ENCODE measurements at regions not wholly inside any gene's neighbourhood (a gene's known extent, or its start where the extent isn't known, plus 50 kb on each side); places are given as distances from the start of the nearest gene placed in this dataset.
A peak's percentile ranks its signal among the peaks of the same experiment; 100 is the strongest.
"Not testable (repeated sequence)": the region's sequence is repeated elsewhere in the genome, so short reads cannot be mapped to it uniquely, and the experiment has no call there.

DNA sequence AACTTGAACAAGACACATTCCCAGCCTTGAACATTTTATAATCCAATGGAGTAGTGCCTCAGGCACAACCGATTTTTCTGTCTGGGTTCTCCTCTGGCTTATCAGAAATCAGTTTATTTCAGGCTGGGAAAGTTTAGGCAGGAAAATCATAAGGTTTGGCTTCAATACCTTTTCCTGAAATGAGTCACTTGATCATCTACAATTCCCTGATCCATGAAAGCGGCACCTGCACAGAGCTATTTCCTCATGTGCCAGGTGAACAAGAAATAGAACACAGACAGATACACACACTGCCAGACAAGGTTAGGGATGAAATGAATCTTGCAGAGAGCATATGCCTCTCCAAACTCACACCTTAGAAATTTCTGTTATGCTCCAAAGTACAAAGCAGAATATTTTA is 106.7 kb upstream of the OR9G4 start:
- DNase-seq: no peak

DNA sequence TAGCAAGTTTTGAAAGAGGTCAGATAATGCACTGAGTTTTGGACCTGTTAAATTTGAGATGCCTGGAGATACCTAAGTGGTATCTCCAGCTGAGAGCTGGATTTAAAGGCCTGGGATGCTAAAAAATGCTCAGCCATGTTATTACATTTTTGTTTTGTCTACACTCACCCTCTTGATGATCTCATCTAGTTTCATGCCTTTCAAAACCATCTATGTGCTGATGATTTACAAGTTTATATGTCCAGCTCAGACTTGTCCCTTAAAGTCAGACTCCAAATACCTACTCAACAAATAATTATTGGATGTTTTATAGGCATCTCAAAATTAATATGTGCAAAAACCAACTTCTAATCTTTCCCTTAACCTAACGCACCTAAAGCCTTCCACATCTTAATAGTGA is 103.6 kb upstream of the OR9G4 start:
- no peak for DNase-seq

DNA sequence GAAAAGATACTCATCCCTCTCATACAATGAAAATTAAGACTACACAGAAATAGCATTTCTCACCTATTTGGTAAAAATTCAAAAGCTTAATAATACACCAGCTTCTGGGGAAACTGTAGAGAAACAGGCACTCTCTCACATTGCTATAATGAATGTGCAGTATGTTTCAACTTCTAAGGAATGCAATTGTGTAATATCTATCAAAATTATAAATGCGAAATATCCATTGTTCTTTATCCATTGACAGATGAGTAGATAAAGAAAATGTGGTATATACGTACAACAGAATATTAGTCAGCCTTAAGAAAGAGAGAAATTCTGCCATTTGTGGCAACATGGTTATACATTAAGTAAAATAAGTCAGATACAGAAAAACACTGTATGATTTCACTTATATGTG is 101.4 kb upstream of the OR9G4 start:
- no peak for DNase-seq

DNA sequence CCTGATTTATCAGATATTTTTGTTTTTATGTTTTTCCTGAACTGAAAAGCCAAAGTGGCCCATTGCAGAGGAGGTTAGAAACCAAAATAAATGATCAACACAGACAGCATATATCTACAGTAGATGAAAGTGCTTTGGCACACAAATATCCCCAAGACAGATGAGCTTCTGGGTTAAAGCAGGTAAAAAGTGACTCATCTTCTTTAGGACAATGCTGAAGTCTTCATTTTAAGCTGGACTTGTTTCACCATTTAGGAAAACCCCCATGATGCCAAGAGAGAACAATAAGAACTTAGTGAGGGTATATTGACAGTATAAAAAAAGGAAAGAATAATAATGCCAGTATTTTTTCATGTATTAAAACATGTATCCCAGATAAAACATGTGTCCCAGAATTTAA is 100.8 kb upstream of the OR9G4 start:
- no peak for DNase-seq

DNA sequence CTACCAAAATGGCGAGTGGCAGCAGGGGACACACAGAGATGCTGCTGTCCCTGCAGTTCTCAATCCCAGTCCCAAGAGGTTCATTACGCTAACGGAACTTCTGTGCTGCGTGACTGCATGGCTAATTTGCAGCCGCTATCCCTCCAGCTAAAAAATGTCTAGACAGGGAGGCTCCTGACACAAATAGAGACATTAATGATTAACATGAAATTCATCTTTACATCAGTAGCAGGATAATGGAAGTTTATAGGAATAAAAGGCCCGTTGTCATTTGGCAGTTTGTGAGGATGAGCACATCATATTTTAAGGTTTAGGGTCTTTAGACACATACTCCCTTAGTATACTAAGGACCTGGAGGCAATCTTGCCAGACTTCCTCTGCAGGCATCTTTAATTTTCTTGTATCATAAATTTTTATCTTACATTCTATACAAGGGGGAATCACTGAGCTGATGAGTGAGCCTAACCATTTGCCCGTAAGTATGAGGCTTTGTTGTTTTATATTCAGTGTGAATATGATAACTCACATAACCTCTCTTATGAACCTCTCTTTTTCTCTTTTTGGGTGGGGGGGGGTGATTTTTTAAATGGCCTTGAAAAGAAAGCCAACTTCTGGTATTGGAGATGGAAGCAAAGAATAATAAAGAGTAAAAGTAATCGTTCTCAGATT is 99.8 kb upstream of the OR9G4 start:
- no peak for DNase-seq

DNA sequence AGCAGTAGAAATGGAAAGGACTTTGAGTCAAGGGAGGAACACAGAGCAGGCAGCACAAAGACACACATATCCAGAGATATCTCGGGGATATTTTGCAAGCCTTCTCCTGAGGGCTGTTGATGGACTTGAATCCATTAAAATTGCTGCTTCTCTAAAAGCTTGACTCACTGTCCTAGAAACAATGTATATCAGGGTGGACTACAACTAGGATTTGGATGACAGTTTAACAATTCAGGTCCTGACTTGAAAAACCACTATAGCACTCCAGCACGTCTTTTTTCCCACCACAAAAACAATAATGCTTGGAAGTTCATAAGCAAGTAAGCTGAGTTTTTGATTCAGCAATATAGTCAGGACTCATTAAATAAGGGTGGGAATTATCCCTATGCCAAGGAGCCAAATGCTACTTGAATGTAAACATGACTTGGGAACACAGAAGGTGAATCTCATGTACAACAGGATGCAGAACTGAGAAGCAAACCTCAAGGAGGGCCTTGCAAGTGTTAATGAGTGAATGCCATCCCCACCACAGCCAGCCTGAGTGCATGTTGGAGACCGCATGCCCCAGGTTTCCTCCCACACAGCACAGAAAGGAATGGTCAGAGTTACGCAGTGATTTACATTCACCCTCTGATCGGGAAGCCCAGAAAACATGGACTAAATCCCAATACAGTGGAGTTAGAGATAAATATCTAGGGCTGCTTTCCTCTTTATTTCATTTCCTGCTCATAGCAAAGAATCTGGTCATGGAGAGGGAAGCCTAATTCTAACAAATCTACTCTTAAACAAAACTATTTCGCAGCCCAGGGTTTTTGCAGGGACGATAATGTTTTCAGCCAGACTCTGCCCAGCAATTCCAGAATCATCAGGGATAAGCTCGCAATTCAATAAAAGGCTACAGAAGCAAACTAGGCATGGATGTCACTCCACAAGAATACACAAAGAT is 98.4 kb upstream of the OR9G4 start:
- no peak for DNase-seq

DNA sequence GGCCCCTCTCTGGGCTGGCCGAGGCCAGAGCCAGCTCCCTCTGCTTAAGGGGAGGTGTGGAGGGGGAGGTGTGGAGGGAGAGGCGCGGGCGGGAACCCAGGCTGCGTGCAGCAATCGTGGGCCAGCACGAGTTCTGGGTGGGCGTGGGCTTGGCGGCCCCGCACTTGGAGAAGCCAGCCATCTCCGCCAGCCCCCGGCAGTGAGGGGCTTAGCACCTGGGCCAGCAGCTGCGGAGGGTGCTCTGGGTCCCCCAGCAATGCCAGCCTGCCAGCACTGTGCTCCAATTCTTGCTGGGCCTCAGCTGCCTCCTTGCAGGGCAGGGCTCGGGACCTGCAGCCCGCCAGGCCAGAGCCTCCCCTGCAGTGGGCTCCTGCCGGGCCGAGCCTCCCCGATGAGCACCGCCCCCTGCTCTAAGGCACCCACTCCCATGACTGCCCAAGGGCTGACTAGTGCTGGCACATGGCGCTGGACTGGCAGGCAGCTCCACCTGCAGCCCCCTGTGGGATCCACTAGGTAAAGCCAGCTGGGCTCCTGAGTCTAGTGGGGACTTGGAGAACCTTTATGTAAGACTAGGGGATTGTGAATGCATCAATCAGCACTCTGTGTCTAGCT is 96.7 kb upstream of the OR9G4 start:
- DNase-seq: no peak

DNA sequence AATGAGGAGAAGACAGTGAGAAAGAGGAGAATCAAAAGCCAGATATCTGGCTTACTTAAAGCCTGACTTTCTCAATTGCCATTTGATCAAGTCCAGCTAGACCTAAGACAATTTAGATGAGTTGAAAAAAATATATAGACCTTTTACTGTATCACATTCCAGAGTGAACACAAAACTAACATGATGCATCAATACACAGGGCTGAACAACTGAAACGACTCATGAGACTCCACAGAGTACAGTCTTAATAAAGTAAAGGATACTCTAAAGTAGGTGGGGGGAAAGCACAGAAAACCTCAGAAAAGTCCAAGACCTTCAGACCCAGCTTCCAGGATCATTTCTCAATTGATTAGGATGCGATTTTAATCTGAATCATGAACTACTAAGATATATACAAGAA is 95.3 kb upstream of the OR9G4 start:
- DNase-seq: no peak

DNA sequence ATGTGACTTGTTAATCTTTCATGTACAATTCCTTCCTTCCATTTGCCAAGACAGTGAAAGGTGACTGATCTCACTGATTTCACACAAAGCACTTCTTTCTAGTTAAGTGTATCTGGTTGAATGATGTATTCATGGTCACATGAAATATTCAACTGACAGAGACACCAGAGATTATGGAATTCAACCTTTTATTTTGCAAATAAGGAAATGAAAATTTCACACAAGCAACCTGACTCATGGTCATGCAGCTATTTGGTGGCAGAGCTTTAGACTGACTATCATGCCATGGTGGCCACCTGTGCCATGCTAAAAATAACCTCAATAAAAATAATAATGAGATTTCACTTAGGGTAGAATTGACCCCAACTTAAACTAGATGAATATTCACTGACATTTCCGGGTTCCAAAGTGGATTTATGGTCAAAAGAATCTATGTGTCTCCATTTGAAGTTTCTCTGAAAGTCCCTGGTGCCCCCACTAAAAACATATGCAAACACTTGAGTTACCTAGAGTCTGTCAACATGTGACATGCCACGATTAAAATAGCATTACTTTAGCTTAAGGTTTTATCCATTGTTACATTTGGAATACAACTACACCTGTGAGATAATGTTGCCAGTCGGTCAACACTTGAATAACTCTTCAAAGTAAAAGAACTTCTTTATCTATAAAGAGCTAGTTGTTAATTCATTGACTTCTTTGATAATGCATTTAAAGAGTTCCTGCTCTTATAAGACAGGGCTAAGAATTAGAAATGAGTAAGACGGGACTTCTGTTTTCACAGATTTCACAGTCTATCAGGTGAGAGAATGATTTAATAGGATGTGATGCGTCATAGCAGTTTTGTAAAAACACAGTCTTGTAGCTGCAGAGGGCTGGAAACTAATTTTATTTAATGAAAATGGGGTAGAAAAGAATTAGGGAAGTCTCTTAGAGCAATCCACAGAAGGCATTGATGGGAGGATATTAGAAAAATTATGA is 94.6 kb upstream of the OR9G4 start:
- no peak for DNase-seq

DNA sequence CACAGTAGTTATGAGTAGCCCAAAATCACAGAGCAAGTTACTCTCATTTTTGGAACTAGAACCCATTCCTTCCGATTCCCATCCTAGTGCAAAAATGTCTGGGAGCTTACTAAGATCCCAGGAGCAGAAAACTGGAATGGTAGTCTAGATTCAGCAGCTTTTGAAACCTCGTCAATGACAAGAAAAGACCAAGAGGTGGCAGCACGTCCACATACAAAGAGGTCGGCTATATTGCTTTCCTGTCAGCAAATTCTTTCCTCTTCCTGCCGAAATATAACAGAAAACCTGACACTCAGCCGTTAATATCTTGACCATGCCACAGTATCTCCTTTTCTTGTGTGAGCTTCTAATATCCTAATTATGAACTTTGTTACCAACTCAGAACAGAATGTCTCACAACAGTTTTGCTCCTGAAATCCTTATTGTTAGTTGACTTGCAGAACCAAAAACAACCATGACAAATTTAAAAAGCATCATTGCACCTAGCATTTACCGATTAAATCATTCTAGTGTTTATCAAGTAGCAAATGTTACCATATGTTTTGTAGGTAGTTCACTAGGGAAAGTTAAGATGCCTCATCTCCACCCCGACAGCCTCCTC is 92.8 kb upstream of the OR9G4 start:
- peak; percentile 5 for DNase-seq

DNA sequence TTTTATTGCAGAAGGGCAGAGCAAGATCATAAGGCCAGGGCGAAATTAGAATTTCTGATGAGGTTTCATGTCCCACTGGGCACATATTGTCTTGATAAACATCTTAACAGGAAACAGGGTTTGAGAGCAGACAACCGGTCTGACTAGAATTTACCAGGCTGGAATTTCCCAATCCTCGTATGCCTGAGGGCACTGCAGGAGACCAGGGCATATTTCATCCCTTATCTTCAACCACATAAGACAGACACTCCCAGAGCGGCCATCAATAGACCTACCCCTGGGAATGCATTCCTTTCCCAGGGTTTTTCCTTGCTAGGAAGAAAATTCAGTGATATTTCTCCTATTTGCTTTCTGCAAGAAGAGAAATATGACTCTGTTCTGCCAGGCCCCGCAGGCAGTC is 78.9 kb upstream of the OR9G4 start:
- DNase-seq: not testable (repeated sequence)

DNA sequence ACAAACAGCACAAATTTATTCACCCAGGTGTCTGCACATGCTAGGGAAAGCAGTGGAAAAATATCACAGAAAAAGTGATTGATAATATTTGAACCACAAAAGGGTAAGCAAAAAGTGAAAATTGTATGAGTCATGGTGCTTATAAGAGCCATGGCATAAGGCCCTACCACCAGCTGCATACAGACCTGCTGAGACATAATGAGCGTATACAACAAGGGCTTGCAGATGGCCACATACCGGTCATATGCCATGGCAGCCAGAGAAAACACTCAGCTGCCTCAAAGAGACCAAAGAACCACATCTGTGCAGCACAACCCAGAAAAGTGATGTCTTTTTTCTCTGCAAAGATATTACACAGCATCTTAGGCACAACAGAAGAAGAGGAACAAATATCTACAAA is 71.4 kb upstream of the OR9G4 start:
- no peak for DNase-seq

DNA sequence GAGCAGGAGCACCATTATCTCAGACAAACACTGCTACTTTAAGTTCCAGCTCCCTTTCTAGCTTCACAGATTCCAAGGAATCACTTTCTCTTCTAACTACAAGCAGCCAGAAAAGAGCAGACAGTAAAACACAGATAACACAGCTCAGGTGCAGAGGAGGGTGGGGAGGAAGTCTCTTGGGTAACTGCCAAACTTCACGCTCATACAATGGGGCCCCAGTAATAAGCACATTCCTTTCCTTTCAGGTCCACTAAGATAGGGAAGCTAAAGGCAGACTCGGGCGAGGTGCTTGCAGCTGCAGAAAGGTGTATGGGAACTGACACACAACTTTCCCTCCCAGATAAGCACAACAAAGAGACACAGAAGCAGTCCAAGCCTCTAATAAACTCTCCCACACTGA is 69.2 kb upstream of the OR9G4 start:
- DNase-seq: no peak

DNA sequence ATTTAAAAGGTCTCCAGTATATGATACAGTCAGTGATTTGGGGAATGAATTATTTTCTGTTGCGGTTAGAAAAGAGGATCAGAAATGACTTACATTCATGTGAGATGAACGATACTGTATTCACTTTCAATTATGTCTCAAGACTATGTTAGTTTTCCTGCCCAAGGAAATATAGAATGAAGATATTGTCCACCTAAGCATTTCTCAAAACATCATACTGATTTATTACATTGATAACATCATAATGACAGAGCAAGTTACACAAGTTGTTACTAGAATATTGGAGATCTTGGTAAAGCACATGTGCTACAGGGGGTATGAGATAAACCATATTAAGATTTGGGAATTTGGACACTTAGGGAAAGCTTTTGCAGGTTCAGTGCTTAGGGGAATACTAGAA is 67.8 kb upstream of the OR9G4 start:
- DNase-seq: no peak

DNA sequence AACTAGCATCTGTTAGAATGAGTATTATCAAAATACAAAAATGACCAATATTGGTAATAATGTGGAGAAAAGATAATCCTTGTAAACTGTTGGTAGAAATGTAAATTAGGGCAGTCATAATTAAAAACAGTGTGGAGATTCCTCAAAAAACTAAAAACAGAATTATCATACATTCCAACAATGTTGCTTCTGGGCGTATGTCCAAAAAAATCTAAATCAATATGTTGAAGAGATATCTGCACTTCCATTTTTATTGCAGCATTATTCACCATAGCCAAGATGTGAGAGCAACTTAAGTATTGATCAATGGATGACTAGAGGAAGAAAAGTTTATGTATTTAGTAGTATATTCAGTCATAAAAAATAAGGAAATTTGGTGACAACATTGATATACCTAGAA is 59.8 kb upstream of the OR9G4 start:
- DNase-seq: no peak

DNA sequence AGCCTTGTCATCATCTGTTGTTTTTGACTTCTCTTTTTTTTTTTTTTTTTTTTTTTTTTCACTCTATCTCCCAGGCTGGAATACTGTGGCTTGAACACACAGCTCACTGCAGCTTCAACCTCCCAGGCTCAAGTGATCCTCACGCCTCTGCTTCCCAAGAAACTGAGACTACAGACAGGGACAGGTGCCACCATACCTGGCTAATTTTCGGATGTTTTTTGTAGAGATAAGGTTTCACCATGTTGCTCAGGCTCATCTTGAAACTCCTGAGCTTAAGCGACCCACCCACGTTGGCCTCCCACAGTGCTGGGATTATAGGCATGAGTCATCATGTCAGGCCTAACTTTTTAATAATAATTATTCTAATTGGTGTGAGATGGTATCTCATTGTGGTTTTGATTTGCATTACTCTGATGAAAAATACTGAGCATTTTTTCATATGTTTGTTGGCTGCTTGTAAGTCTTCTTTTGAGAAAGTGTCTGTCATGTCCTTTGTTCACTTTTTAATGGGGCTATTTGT is 51.3 kb upstream of the OR9G4 start:
- DNase-seq: no peak
